ENCODE measurements at regions not wholly inside any gene's neighbourhood (a gene's known extent, or its start where the extent isn't known, plus 50 kb on each side); places are given as distances from the start of the nearest gene placed in this dataset.

DNA sequence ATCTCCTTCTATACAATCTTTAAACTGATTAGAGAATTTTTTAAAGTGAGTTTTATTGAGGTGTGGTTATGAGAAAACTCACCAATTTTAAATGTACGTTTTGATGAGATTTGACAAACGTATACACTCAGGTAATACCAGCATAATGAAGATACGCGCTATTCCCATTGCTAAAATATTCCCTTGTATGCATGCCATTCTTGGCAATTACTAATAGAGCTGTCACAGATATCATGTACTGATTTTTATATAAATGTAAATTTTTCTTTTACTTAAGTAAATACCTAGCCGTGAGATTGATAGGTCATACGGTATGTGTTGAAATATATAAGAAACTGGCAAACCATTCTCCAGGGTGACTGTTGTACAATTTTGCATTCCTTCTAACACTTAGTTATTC, 384.7 kb downstream of the PTH2R start:
- H3K27me3 ChIP-seq (replicated peaks in 1 of 4; ENCODE audit: control insufficient read depth in 3 of 4, extremely low read depth in 1 of 4, insufficient read depth in 3 of 4, low read length in 3 of 4) = no peaks in the 10 kb centered on the region
- no peak overlapping the region for H2BK12ac ChIP-seq (ENCODE audit: low read depth, low read length)
- no peaks in the 10 kb centered on the region for H4K20me1 ChIP-seq (replicated peaks in 1 of 2; ENCODE audit: control insufficient read depth in 1 of 2, insufficient read depth in 2 of 2, low read length in 2 of 2)
- no peaks in the 10 kb centered on the region for H3K36me3 ChIP-seq (ENCODE audit: control insufficient read depth in 2 of 4, insufficient read depth in 4 of 4, low read length in 3 of 4)
- no peaks in the 10 kb centered on the region for H3K79me1 ChIP-seq (ENCODE audit: low read depth, low read length)
- no peak overlapping the region for H4K5ac ChIP-seq (ENCODE audit: insufficient read length, low read depth, low read length)
- no peak overlapping the region for H3K4me3 ChIP-seq (ENCODE audit: extremely low read depth in 1 of 4, insufficient read depth in 2 of 4, low read depth in 3 of 4, low read length in 4 of 4)
- no peak overlapping the region for H2BK120ac ChIP-seq (replicated peaks; ENCODE audit: low read depth, low read length)
- H3K9ac ChIP-seq (replicated peaks in 1 of 4; ENCODE audit: extremely low read depth in 1 of 4, low read depth in 3 of 4, low read length in 3 of 4) = no peak overlapping the region
- no peak overlapping the region for H3K4ac ChIP-seq (replicated peaks; ENCODE audit: insufficient read length, low read depth, low read length)
- TF ChIP-seq BACH1 (IDR thresholded peaks at IDR 0.05; ENCODE audit: low read length) (no peak), ATF2 (IDR thresholded peaks at IDR 0.05; ENCODE audit: low read length) (no peak), ASH2L (IDR thresholded peaks at IDR 0.05; ENCODE audit: low read length) (no peak), KDM1A (IDR thresholded peaks at IDR 0.05; ENCODE audit: borderline replicate concordance, low read length) (no peak), CBX5 (IDR thresholded peaks at IDR 0.05; ENCODE audit: low read depth, low read length) (no peak), KDM5A (IDR thresholded peaks at IDR 0.05; ENCODE audit: low read length) (no peak), JUN (IDR thresholded peaks at IDR 0.05; ENCODE audit: low read depth, low read length) (no peak), SAP30 (IDR thresholded peaks at IDR 0.05; ENCODE audit: insufficient read depth, insufficient replicate concordance, low read length) (no peak), CBX8 (IDR thresholded peaks at IDR 0.05; ENCODE audit: borderline replicate concordance, low read depth, low read length) (no peak), CEBPB (IDR thresholded peaks at IDR 0.05; ENCODE audit: low read depth, low read length) (no peak)
- TF ChIP-seq, protein P1, sequence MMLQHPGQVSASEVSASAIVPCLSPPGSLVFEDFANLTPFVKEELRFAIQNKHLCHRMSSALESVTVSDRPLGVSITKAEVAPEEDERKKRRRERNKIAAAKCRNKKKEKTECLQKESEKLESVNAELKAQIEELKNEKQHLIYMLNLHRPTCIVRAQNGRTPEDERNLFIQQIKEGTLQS (IDR thresholded peaks at IDR 0.05; ENCODE audit: insufficient read depth, low read depth, low read length) = no peak
- H2BK15ac ChIP-seq (ENCODE audit: low read length) = no peak overlapping the region
- H3K18ac ChIP-seq (ENCODE audit: extremely low read depth, low read length) = no peak overlapping the region
- ChIA-PET POLR2A (ENCODE audit: partially characterized antibody) (no interaction called here), CTCF (ENCODE audit: partially characterized antibody) (no interaction called here)
- H3K4me2 ChIP-seq (ENCODE audit: insufficient read depth in 1 of 2, low read depth in 2 of 2, low read length in 2 of 2) = no peak overlapping the region
- no peak overlapping the region for H3K56ac ChIP-seq (replicated peaks; ENCODE audit: insufficient read length, low read depth, low read length)
- no peak overlapping the region for H4K91ac ChIP-seq (replicated peaks; ENCODE audit: insufficient read length, low read length)
- WGBS, 2 experiments (ENCODE audit: extremely low coverage in 1 of 2, insufficient coverage in 1 of 2, insufficient read length in 1 of 2, insufficient replicate concordance in 2 of 2, low coverage in 1 of 2, low lambda C conversion rate in 2 of 2, missing lambda C conversion rate in 1 of 2) = 80% methylated on average over 6 of the region's 6 CpGs; no CpG with 5 or more reads in 1 of the 2 experiments
- H3K27ac ChIP-seq (ENCODE audit: low read depth, low read length) = no peak overlapping the region
- no peaks in the 10 kb centered on the region for H3K23me2 ChIP-seq (ENCODE audit: low read depth, low read length)
- H2AK5ac ChIP-seq (ENCODE audit: low read depth, low read length) = no peak overlapping the region
- H2BK20ac ChIP-seq (ENCODE audit: low read length) = no peak overlapping the region
- no peaks in the 10 kb centered on the region for H3K79me2 ChIP-seq (ENCODE audit: control insufficient read depth in 1 of 2, insufficient read depth in 2 of 2, low read length in 2 of 2)
- DNase-seq (ENCODE audit: low read depth in 1 of 2, low spot score in 2 of 2) = no peak
- no peak for FAIRE-seq
- H2BK5ac ChIP-seq (ENCODE audit: low read depth, low read length) = no peak overlapping the region
- no peak overlapping the region for H4K8ac ChIP-seq (ENCODE audit: extremely low read depth, insufficient read depth, low read length)
- H2AFZ ChIP-seq (ENCODE audit: low read length) = no peak overlapping the region
- H3K9me3 ChIP-seq (ENCODE audit: insufficient read depth in 2 of 2, low read depth in 1 of 2, low read length in 1 of 2) = no peaks in the 10 kb centered on the region
- no peaks in the 10 kb centered on the region for H3K4me1 ChIP-seq (replicated peaks in 1 of 4; ENCODE audit: control insufficient read depth in 3 of 4, insufficient read depth in 4 of 4, low read length in 3 of 4)
- no peak overlapping the region for H3K23ac ChIP-seq (ENCODE audit: insufficient read length)
- no peak overlapping the region for H3K14ac ChIP-seq (ENCODE audit: insufficient read length)
